Tibial nerve (tissue), 4 donors: ENCODE measurements at regions not wholly inside any gene's neighbourhood (a gene's known extent, or its start where the extent isn't known, plus 50 kb on each side); places are given as distances from the start of the nearest gene placed in this dataset.

Experiments
- CTCF ChIP-seq, 5 experiments: fragments of 200-600 bp in 3 of 5; fragments of 450-650 bp in 2 of 5; sonication (generic) in 3 of 5; IDR thresholded peaks; one replicate each; pipeline ENCODE4 v1.5.1; 2016 to 2019; ENCODE audit warnings: antibody characterized with exemption in 5 of 5, mild to moderate bottlenecking in 3 of 5, moderate library complexity in 2 of 5
- EP300 ChIP-seq, 2 donors: sonication (generic); formaldehyde crosslinking; IDR thresholded peaks; one replicate each; pipeline ENCODE4 v1.6.1; 2017; ENCODE audit warnings: antibody characterized with exemption in 2 of 2, mild to moderate bottlenecking in 1 of 2
- POLR2A ChIP-seq, 2 donors: fragments of 450-650 bp; IDR thresholded peaks; one replicate each; pipeline ENCODE4 v1.6.1; 2017; ENCODE audit warnings: antibody characterized with exemption in 2 of 2, mild to moderate bottlenecking in 2 of 2, moderate library complexity in 2 of 2

- TF ChIP-seq POLR2A (IDR thresholded peaks at IDR 0.05) (no peak), CTCF (IDR thresholded peaks at IDR 0.05) (no peak), EP300 (IDR thresholded peaks at IDR 0.05) (no peak)
Measured at GRCh38 chr14:30420515-30420914, 138.4 kb upstream of the G2E3 start.
